ENCODE measurements at regions not wholly inside any gene's neighbourhood (a gene's known extent, or its start where the extent isn't known, plus 50 kb on each side); places are given as distances from the start of the nearest gene placed in this dataset.

DNA sequence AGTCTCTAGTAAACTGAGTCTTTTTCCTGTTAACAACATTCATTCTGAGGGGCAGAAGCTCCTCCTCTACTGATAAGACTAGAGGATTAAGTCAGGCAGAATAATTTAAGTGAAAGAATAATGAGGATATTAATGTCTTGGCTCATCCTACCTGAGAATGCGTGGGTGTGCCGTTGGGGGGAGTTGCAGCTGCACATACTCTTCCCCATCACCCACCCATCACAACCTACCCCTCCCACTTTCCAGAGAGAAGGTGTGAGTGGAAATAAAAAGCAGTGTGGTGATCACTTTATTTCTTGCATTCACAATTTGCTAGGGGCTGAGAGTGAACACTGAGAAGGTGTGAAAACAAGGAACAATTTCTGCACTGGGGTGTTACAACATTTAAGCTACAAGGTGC, 146.8 kb upstream of the MAGI3 start:
- Histone ChIP-seq H3K27ac (ENCODE audit: low read depth, low read length) (no peak overlapping the region), H3K9me3 (ENCODE audit: control insufficient read depth in 1 of 2, low read length in 2 of 2) (no peaks in the 10 kb centered on the region), H3K4me1 (ENCODE audit: control insufficient read depth in 1 of 2, insufficient read depth in 2 of 2, low read length in 2 of 2) (peaks cover 3 to 39% of the 10 kb centered on the region in 2 donors), H3K9ac (ENCODE audit: low read depth in 1 of 2, low read length in 2 of 2) (no peak overlapping the region), H3K4me3 (ENCODE audit: low read depth in 1 of 2, low read length in 2 of 2) (no peak overlapping the region), H3K27me3 (ENCODE audit: control insufficient read depth in 1 of 2, insufficient read depth in 2 of 2, low read length in 2 of 2) (no peaks in the 10 kb centered on the region), H3K36me3 (ENCODE audit: control insufficient read depth in 1 of 2, insufficient read depth in 2 of 2, low read length in 2 of 2) (no peaks in the 10 kb centered on the region)

DNA sequence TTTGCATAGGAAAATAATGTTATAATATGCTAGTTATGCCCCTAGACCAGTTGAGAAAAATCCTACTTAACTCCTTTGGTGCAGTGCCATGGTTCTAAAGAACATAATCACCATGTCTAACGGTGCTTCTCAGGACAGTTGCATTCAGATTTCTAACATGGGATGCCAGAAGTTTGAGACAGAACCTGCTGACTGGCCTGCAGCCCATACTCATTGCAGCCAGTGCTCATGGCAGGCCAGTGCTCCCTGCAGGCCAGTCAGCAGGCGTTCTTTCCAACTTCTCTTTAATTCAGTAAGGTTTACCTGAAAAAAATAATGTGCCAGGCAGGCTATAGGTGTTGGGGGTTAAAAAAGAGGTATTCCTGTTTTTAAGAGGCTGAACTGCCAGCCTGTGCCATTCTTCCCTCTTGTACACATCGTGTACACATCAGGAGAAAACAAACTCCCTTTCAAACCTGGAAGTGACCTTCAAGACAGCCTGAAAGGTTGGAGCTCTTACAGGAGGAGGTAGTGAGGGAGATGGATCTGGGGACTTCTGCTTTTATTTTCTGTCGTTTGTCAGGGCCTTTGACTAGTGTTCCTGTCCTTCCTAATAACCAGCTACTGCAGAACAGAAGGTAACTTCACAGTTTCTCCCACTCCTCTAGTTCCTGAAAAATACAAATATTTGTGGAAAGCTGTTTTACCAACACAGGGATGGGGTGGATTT, 146.0 kb upstream of the MAGI3 start:
- H3K27ac ChIP-seq (ENCODE audit: low read depth, low read length), result no peak overlapping the region
- peaks cover 3 to 39% of the 10 kb centered on the region in 2 donors for H3K4me1 ChIP-seq (ENCODE audit: control insufficient read depth in 1 of 2, insufficient read depth in 2 of 2, low read length in 2 of 2)
- no peaks in the 10 kb centered on the region for H3K27me3 ChIP-seq (ENCODE audit: control insufficient read depth in 1 of 2, insufficient read depth in 2 of 2, low read length in 2 of 2)
- no peak overlapping the region for H3K9ac ChIP-seq (ENCODE audit: low read depth in 1 of 2, low read length in 2 of 2)
- no peaks in the 10 kb centered on the region for H3K36me3 ChIP-seq (ENCODE audit: control insufficient read depth in 1 of 2, insufficient read depth in 2 of 2, low read length in 2 of 2)
- H3K4me3 ChIP-seq (ENCODE audit: low read depth in 1 of 2, low read length in 2 of 2), result no peak overlapping the region
- no peaks in the 10 kb centered on the region for H3K9me3 ChIP-seq (ENCODE audit: control insufficient read depth in 1 of 2, low read length in 2 of 2)

DNA sequence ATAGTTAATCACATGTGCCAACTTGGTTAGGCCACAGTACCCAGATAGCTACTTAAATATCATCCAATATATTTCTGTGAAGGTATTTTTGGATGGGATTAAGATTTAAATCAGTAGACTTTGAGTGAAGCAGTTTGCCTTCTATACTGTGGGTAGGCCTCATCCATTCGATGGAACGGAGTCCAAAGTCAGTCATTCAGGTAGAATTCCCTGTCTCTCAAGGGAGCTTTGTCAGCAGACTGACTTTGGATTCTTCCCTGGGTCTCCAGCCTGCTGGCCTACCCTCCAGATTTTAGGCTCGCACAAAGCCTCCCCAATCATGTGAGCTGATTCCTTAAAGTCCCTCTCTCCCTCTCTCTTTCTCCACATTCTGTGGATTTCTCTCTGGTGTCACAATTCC, 145.1 kb upstream of the MAGI3 start:
- no peaks in the 10 kb centered on the region for H3K36me3 ChIP-seq (ENCODE audit: control insufficient read depth in 1 of 2, insufficient read depth in 2 of 2, low read length in 2 of 2)
- peaks cover 3 to 39% of the 10 kb centered on the region in 2 donors for H3K4me1 ChIP-seq (ENCODE audit: control insufficient read depth in 1 of 2, insufficient read depth in 2 of 2, low read length in 2 of 2)
- no peak overlapping the region for H3K9ac ChIP-seq (ENCODE audit: low read depth in 1 of 2, low read length in 2 of 2)
- no peak overlapping the region for H3K4me3 ChIP-seq (ENCODE audit: low read depth in 1 of 2, low read length in 2 of 2)
- H3K27me3 ChIP-seq (ENCODE audit: control insufficient read depth in 1 of 2, insufficient read depth in 2 of 2, low read length in 2 of 2), result no peaks in the 10 kb centered on the region
- H3K27ac ChIP-seq (ENCODE audit: low read depth, low read length), result no peak overlapping the region
- H3K9me3 ChIP-seq (ENCODE audit: control insufficient read depth in 1 of 2, low read length in 2 of 2), result no peaks in the 10 kb centered on the region

DNA sequence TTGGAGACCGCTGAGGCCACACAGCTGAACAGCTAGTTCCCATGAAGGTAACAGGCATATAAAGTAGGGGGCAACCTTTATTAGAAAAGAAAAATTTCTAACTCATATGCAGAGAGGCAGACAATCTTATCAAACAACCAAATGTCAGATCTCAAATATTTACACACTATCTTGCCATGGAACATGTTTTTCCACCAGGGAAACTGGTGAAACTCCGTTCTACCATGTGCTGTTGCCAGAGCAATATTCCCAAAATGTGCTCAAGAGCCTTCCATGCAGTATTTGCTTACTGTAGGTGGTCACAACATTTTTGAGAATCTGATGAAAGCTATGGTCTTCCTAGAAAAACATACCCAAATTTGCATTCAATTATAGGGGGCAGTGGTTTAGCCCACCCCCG, 143.4 kb upstream of the MAGI3 start:
- peaks cover 3 to 39% of the 10 kb centered on the region in 2 donors for H3K4me1 ChIP-seq (ENCODE audit: control insufficient read depth in 1 of 2, insufficient read depth in 2 of 2, low read length in 2 of 2)
- no peak overlapping the region for H3K4me3 ChIP-seq (ENCODE audit: low read depth in 1 of 2, low read length in 2 of 2)
- no peaks in the 10 kb centered on the region for H3K9me3 ChIP-seq (ENCODE audit: control insufficient read depth in 1 of 2, low read length in 2 of 2)
- H3K9ac ChIP-seq (ENCODE audit: low read depth in 1 of 2, low read length in 2 of 2), result no peak overlapping the region
- H3K36me3 ChIP-seq (ENCODE audit: control insufficient read depth in 1 of 2, insufficient read depth in 2 of 2, low read length in 2 of 2), result no peaks in the 10 kb centered on the region
- no peak overlapping the region for H3K27ac ChIP-seq (ENCODE audit: low read depth, low read length)
- no peaks in the 10 kb centered on the region for H3K27me3 ChIP-seq (ENCODE audit: control insufficient read depth in 1 of 2, insufficient read depth in 2 of 2, low read length in 2 of 2)

DNA sequence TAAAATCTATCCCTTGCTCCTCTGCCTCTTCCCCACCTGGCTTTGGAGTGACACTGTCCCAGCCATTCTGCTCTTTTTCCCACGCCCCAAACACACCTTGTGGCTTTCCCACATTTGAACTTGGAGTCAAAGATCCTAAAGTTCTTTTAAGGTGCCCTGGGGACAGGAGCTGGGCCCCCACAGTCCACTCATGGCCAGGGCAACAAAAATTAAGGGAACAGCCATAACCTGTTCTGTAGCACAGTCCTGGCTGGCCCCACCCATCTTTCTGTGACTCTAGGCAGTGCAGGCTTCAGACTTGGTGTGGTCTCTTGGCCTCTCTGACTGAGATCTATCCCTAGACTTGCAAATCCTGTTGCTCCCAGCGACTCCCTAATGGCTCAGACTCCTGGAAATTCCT, 143.0 kb upstream of the MAGI3 start:
- Histone ChIP-seq H3K9me3 (ENCODE audit: control insufficient read depth in 1 of 2, low read length in 2 of 2) (no peaks in the 10 kb centered on the region), H3K4me1 (ENCODE audit: control insufficient read depth in 1 of 2, insufficient read depth in 2 of 2, low read length in 2 of 2) (peaks cover 3 to 40% of the 10 kb centered on the region in 2 donors), H3K27me3 (ENCODE audit: control insufficient read depth in 1 of 2, insufficient read depth in 2 of 2, low read length in 2 of 2) (no peaks in the 10 kb centered on the region), H3K27ac (ENCODE audit: low read depth, low read length) (no peak overlapping the region), H3K9ac (ENCODE audit: low read depth in 1 of 2, low read length in 2 of 2) (no peak overlapping the region), H3K4me3 (ENCODE audit: low read depth in 1 of 2, low read length in 2 of 2) (no peak overlapping the region), H3K36me3 (ENCODE audit: control insufficient read depth in 1 of 2, insufficient read depth in 2 of 2, low read length in 2 of 2) (no peaks in the 10 kb centered on the region)

DNA sequence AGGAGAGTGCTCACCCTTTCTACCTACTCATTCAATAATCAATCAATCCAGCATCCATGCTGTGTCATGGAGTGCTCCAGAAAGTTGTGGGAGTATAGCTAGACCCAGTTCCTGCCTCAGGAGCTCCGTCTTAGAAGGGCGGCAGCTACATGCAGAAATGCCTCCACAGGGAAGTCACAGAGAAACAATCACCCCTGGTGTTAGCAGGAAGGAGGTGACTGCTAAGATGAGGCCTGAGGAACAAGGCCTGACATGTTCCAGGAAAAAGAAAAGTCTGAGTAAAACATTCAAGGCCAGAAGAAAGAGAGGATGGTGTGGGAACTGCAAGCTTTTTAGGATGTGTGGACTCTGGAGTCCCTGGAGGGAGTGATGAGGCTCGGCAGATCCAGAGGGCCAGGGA, 142.5 kb upstream of the MAGI3 start:
- Histone ChIP-seq H3K4me1 (ENCODE audit: control insufficient read depth in 1 of 2, insufficient read depth in 2 of 2, low read length in 2 of 2) (peaks cover 7 to 43% of the 10 kb centered on the region in 2 donors), H3K4me3 (ENCODE audit: low read depth in 1 of 2, low read length in 2 of 2) (no peak overlapping the region), H3K27me3 (ENCODE audit: control insufficient read depth in 1 of 2, insufficient read depth in 2 of 2, low read length in 2 of 2) (no peaks in the 10 kb centered on the region), H3K36me3 (ENCODE audit: control insufficient read depth in 1 of 2, insufficient read depth in 2 of 2, low read length in 2 of 2) (no peaks in the 10 kb centered on the region), H3K9ac (ENCODE audit: low read depth in 1 of 2, low read length in 2 of 2) (no peak overlapping the region), H3K27ac (ENCODE audit: low read depth, low read length) (no peak overlapping the region), H3K9me3 (ENCODE audit: control insufficient read depth in 1 of 2, low read length in 2 of 2) (no peaks in the 10 kb centered on the region)

DNA sequence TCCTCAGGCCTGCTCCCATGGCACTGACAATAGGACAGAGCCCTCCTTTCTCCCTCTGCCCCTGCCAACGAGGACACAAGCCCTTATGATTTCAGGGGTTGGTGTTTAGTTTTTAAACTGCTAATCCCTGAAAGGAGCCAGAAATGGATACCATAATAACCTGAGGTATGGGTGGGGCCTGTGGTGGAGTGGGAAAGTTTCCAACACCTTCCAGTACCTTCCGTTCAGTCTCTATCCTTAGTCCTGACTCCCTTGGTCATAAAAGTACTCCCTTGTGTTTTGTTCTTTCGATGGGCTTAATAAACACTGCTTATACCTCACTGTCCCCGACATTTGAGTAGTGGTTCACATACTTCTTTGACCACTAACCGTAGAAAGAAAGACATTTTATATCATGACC, 141.8 kb upstream of the MAGI3 start:
- H3K9ac ChIP-seq (ENCODE audit: low read depth in 1 of 2, low read length in 2 of 2), result no peak overlapping the region
- H3K27me3 ChIP-seq (ENCODE audit: control insufficient read depth in 1 of 2, insufficient read depth in 2 of 2, low read length in 2 of 2), result no peaks in the 10 kb centered on the region
- H3K4me1 ChIP-seq (ENCODE audit: control insufficient read depth in 1 of 2, insufficient read depth in 2 of 2, low read length in 2 of 2), result peaks cover 9 to 43% of the 10 kb centered on the region in 2 donors
- no peak overlapping the region for H3K27ac ChIP-seq (ENCODE audit: low read depth, low read length)
- no peaks in the 10 kb centered on the region for H3K9me3 ChIP-seq (ENCODE audit: control insufficient read depth in 1 of 2, low read length in 2 of 2)
- no peak overlapping the region for H3K4me3 ChIP-seq (ENCODE audit: low read depth in 1 of 2, low read length in 2 of 2)
- H3K36me3 ChIP-seq (ENCODE audit: control insufficient read depth in 1 of 2, insufficient read depth in 2 of 2, low read length in 2 of 2), result no peaks in the 10 kb centered on the region

DNA sequence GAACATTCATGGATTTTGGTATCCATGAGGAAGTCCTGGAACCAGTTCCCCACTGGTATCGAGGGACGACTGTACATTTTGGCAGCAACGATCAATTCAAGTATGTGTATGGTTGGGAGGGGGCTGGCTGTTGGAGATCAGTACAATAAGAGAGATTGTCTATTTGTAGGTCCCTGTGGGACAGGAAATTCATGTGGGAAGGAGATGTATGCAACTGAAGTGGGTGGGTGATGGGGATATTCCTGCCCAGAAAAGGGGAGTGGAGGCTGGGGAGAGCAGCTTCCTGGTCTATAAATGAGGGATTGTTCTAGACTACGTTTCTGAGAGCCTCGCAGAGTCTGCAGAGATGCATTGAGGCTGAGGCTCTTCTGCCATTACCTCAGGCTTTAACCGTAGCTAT, 140.2 kb upstream of the MAGI3 start:
- no peaks in the 10 kb centered on the region for H3K36me3 ChIP-seq (ENCODE audit: control insufficient read depth in 1 of 2, insufficient read depth in 2 of 2, low read length in 2 of 2)
- no peak overlapping the region for H3K27ac ChIP-seq (ENCODE audit: low read depth, low read length)
- H3K9me3 ChIP-seq (ENCODE audit: control insufficient read depth in 1 of 2, low read length in 2 of 2), result no peaks in the 10 kb centered on the region
- H3K27me3 ChIP-seq (ENCODE audit: control insufficient read depth in 1 of 2, insufficient read depth in 2 of 2, low read length in 2 of 2), result no peaks in the 10 kb centered on the region
- peaks cover 13 to 42% of the 10 kb centered on the region in 2 donors for H3K4me1 ChIP-seq (ENCODE audit: control insufficient read depth in 1 of 2, insufficient read depth in 2 of 2, low read length in 2 of 2)
- H3K9ac ChIP-seq (ENCODE audit: low read depth in 1 of 2, low read length in 2 of 2), result no peak overlapping the region
- H3K4me3 ChIP-seq (ENCODE audit: low read depth in 1 of 2, low read length in 2 of 2), result no peak overlapping the region

DNA sequence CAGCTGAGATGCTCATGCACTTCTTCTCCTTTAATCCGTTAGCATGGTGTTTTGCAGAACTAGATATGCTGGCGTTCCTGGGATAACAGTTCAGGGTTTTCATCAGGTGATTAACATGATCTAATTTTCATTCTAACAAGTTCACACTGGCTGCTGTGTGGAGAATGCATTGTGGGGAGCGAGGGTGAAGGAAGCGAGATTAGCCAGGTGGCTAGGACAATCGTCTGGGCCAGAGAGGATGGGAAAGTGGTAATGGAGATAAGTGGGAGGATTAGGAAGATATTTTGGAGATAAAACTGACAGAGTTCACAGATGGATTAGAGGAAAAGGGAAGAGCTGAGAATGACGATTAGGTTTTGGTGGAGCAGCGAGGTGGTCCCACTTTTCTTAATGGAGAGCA, 138.1 kb upstream of the MAGI3 start:
- no peaks in the 10 kb centered on the region for H3K27me3 ChIP-seq (ENCODE audit: control insufficient read depth in 1 of 2, insufficient read depth in 2 of 2, low read length in 2 of 2)
- no peak overlapping the region for H3K27ac ChIP-seq (ENCODE audit: low read depth, low read length)
- no peak overlapping the region for H3K9ac ChIP-seq (ENCODE audit: low read depth in 1 of 2, low read length in 2 of 2)
- no peaks in the 10 kb centered on the region for H3K36me3 ChIP-seq (ENCODE audit: control insufficient read depth in 1 of 2, insufficient read depth in 2 of 2, low read length in 2 of 2)
- peaks cover 17 to 43% of the 10 kb centered on the region in 2 donors for H3K4me1 ChIP-seq (ENCODE audit: control insufficient read depth in 1 of 2, insufficient read depth in 2 of 2, low read length in 2 of 2)
- H3K4me3 ChIP-seq (ENCODE audit: low read depth in 1 of 2, low read length in 2 of 2), result no peak overlapping the region
- H3K9me3 ChIP-seq (ENCODE audit: control insufficient read depth in 1 of 2, low read length in 2 of 2), result no peaks in the 10 kb centered on the region

DNA sequence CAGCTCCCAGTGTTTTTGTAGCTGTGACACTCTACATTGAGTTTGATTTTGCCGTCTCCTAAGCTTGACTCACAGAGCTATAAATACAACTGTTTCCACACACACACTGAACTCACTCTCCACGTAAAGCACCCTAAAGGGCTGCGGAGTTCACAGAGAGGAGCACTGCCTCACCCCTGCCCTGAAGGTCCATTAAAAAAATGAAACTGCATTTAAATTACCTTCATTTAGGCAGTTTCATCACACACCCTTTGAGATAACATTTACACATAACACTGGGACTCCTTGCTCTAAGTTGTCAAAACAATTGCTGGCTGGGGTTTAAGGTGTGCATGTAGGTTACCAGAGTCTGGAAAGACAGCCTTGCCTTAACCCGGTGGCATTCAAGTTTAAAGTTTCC, 137.1 kb upstream of the MAGI3 start:
- no peak overlapping the region for H3K9ac ChIP-seq (ENCODE audit: low read depth in 1 of 2, low read length in 2 of 2)
- H3K9me3 ChIP-seq (ENCODE audit: control insufficient read depth in 1 of 2, low read length in 2 of 2), result no peaks in the 10 kb centered on the region
- no peak overlapping the region for H3K27ac ChIP-seq (ENCODE audit: low read depth, low read length)
- H3K27me3 ChIP-seq (ENCODE audit: control insufficient read depth in 1 of 2, insufficient read depth in 2 of 2, low read length in 2 of 2), result no peaks in the 10 kb centered on the region
- peaks cover 14 to 36% of the 10 kb centered on the region in 2 donors for H3K4me1 ChIP-seq (ENCODE audit: control insufficient read depth in 1 of 2, insufficient read depth in 2 of 2, low read length in 2 of 2)
- H3K4me3 ChIP-seq (ENCODE audit: low read depth in 1 of 2, low read length in 2 of 2), result no peak overlapping the region
- H3K36me3 ChIP-seq (ENCODE audit: control insufficient read depth in 1 of 2, insufficient read depth in 2 of 2, low read length in 2 of 2), result no peaks in the 10 kb centered on the region
